ENCODE measurements at regions not wholly inside any gene's neighbourhood (a gene's known extent, or its start where the extent isn't known, plus 50 kb on each side); places are given as distances from the start of the nearest gene placed in this dataset.

DNA sequence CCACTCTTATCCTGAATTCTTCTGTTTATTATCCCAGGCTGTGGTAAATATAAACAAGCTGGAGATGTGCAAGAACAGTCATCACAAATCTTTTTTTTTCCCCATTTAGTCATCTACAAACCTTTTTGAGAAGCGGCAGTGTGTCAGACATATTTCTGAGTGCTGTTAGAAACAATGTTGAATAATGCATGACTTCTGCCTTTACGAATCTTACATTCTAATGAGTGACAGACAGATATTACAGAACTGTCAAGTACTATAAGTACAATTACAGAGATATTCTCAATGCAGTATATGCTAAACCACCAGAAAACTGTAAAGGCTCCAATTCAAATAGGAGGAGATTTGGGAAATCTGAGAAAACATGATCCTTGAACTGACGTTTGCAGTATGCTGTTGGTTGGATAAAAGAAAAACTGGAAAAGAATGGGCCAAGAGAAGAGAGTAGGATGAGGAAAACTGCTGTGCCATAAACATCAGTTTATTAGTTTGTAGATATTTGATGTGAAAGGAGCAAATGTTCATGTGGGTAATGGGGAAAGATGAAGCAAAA lies 379.5 kb upstream of the SLC8A1 start:
- TF ChIP-seq GATA3 (IDR thresholded peaks at IDR 0.05; ENCODE audit: borderline replicate concordance) (no peak), HES2 (IDR thresholded peaks at IDR 0.05) (no peak), CTCF (IDR thresholded peaks at IDR 0.05) (no peak), MYC (IDR thresholded peaks at IDR 0.05; ENCODE audit: borderline replicate concordance, low read length) (no peak), USF2 (IDR thresholded peaks at IDR 0.05) (no peak), POLR2A (IDR thresholded peaks at IDR 0.05; ENCODE audit: low read length) (no peak), MAZ (IDR thresholded peaks at IDR 0.05; ENCODE audit: borderline replicate concordance, low read depth, low read length) (no peak), REST (IDR thresholded peaks at IDR 0.05) (no peak), KDM1A (IDR thresholded peaks at IDR 0.05; ENCODE audit: low read depth) (no peak), ZSCAN20 (CRISPR knock-in tag; IDR thresholded peaks at IDR 0.05) (no peak), PBX3 (IDR thresholded peaks at IDR 0.05) (no peak), EHMT2 (IDR thresholded peaks at IDR 0.05; ENCODE audit: low read depth) (no peak)
- TF ChIP-seq, protein P1, sequence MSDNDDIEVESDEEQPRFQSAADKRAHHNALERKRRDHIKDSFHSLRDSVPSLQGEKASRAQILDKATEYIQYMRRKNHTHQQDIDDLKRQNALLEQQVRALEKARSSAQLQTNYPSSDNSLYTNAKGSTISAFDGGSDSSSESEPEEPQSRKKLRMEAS (IDR thresholded peaks at IDR 0.05): no peak

Measured in A549 (cell line).